ENCODE measurements at regions not wholly inside any gene's neighbourhood (a gene's known extent, or its start where the extent isn't known, plus 50 kb on each side); places are given as distances from the start of the nearest gene placed in this dataset.

GRCh38 chr6:122130518-122130917 lies 268.9 kb upstream of the HSF2 start:
- no peak overlapping the region for H3K4me3 Mint-ChIP-seq (ENCODE audit: unreplicated experiment)
- no peak overlapping the region for H3K27ac Mint-ChIP-seq (ENCODE audit: unreplicated experiment)
- H3K9me3 Mint-ChIP-seq (ENCODE audit: low read depth) = no peaks in the 10 kb centered on the region
- no peaks in the 10 kb centered on the region for H3K36me3 Mint-ChIP-seq (ENCODE audit: low read depth)
- H3K27me3 Mint-ChIP-seq (ENCODE audit: low read depth) = peaks cover 19% of the 10 kb centered on the region
- H3K4me1 Mint-ChIP-seq (ENCODE audit: low read depth) = peaks cover 2% of the 10 kb centered on the region
- no peak for DNase-seq (ENCODE audit: low spot score)
- TF ChIP-seq, protein P1, sequence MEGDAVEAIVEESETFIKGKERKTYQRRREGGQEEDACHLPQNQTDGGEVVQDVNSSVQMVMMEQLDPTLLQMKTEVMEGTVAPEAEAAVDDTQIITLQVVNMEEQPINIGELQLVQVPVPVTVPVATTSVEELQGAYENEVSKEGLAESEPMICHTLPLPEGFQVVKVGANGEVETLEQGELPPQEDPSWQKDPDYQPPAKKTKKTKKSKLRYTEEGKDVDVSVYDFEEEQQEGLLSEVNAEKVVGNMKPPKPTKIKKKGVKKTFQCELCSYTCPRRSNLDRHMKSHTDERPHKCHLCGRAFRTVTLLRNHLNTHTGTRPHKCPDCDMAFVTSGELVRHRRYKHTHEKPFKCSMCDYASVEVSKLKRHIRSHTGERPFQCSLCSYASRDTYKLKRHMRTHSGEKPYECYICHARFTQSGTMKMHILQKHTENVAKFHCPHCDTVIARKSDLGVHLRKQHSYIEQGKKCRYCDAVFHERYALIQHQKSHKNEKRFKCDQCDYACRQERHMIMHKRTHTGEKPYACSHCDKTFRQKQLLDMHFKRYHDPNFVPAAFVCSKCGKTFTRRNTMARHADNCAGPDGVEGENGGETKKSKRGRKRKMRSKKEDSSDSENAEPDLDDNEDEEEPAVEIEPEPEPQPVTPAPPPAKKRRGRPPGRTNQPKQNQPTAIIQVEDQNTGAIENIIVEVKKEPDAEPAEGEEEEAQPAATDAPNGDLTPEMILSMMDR (IDR thresholded peaks at IDR 0.05) = no peak

- no peaks in the 10 kb centered on the region for H3K9me3 Mint-ChIP-seq (ENCODE audit: low read depth)
- H3K4me1 Mint-ChIP-seq (ENCODE audit: low read depth) = no peaks in the 10 kb centered on the region
- H3K27me3 Mint-ChIP-seq (ENCODE audit: low read depth) = peaks cover 4% of the 10 kb centered on the region
- DNase-seq (ENCODE audit: low spot score) = no peak
- TF ChIP-seq, protein P1 (IDR thresholded peaks at IDR 0.05) = no peak
- no peak overlapping the region for H3K4me3 Mint-ChIP-seq (ENCODE audit: unreplicated experiment)
- H3K36me3 Mint-ChIP-seq (ENCODE audit: low read depth) = no peaks in the 10 kb centered on the region
- H3K27ac Mint-ChIP-seq (ENCODE audit: unreplicated experiment) = no peak overlapping the region
Measured at GRCh38 chr6:122136386-122136785, 263.1 kb upstream of the HSF2 start.

- Mint-ChIP-seq H3K27ac (ENCODE audit: unreplicated experiment) (no peak overlapping the region), H3K4me1 (ENCODE audit: low read depth) (no peaks in the 10 kb centered on the region), H3K27me3 (ENCODE audit: low read depth) (peaks cover 13% of the 10 kb centered on the region), H3K36me3 (ENCODE audit: low read depth) (no peaks in the 10 kb centered on the region), H3K9me3 (ENCODE audit: low read depth) (no peaks in the 10 kb centered on the region), H3K4me3 (ENCODE audit: unreplicated experiment) (no peak overlapping the region)
- DNase-seq (ENCODE audit: low spot score) = no peak
- TF ChIP-seq, protein P1 (IDR thresholded peaks at IDR 0.05) = no peak
Measured at GRCh38 chr6:122140031-122140430, 259.4 kb upstream of the HSF2 start.

GRCh38 chr6:122141246-122141645 lies 258.2 kb upstream of the HSF2 start:
- TF ChIP-seq, protein P1 (IDR thresholded peaks at IDR 0.05) = no peak
- no peaks in the 10 kb centered on the region for H3K36me3 Mint-ChIP-seq (ENCODE audit: low read depth)
- H3K27me3 Mint-ChIP-seq (ENCODE audit: low read depth) = peaks cover 13% of the 10 kb centered on the region
- H3K4me1 Mint-ChIP-seq (ENCODE audit: low read depth) = no peaks in the 10 kb centered on the region
- no peak overlapping the region for H3K27ac Mint-ChIP-seq (ENCODE audit: unreplicated experiment)
- H3K9me3 Mint-ChIP-seq (ENCODE audit: low read depth) = no peaks in the 10 kb centered on the region
- DNase-seq (ENCODE audit: low spot score) = no peak
- no peak overlapping the region for H3K4me3 Mint-ChIP-seq (ENCODE audit: unreplicated experiment)

DNA sequence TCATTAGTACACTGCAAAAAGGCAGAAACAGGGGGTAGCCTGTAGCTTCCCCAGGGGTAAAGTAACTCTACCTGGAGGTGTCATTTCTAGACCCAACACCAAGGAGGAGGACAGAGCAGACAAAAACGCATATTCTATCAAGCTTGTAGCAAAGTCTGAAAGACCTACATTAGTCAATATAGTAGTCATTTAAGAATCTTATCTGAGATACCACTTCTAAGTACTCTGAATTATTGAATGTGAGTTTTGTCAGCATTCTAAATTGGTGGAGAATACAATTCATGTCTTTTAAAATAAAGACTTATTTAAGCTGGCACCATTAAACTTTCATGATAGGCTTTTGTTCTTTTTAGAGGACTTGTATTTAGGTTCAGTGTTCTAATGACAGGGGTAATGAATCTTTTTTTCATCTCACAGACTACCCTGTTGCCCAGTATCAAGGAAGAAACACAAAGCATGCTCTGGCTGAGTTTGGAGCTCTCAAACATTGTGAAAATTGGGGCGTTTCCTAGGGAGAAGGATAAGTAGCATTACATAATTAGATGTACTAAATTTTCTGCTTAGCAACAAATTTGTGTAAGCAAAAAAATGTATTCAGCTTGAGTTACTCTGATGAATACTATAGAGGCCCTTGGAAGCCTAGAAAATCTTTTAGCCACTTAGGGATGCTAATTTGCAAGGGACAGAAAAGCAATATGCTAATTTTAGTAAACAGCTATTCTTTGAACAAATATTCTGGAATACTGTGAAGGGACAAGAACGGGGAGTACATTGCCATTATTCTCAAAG lies 255.4 kb upstream of the HSF2 start:
- Mint-ChIP-seq H3K4me3 (ENCODE audit: unreplicated experiment) (no peak overlapping the region), H3K27me3 (ENCODE audit: low read depth) (peaks cover 13% of the 10 kb centered on the region), H3K4me1 (ENCODE audit: low read depth) (no peaks in the 10 kb centered on the region), H3K27ac (ENCODE audit: unreplicated experiment) (no peak overlapping the region), H3K36me3 (ENCODE audit: low read depth) (no peaks in the 10 kb centered on the region), H3K9me3 (ENCODE audit: low read depth) (no peaks in the 10 kb centered on the region)
- TF ChIP-seq, protein P1 (IDR thresholded peaks at IDR 0.05) = no peak
- no peak for DNase-seq (ENCODE audit: low spot score)

All from chondrocyte (in vitro differentiated cells).